Stomach smooth muscle (tissue), 2 donors: ENCODE measurements at regions not wholly inside any gene's neighbourhood (a gene's known extent, or its start where the extent isn't known, plus 50 kb on each side); places are given as distances from the start of the nearest gene placed in this dataset.

ENCODE experiments used
- H3K27ac ChIP-seq: one replicate; pipeline ENCODE4 v1.7.0; 2013; ENCODE audit warnings: mild to moderate bottlenecking, low read length, inconsistent platforms
- H3K27me3 ChIP-seq, 2 donors: one replicate each; pipeline ENCODE4 v1.7.0; 2013; ENCODE audit warnings: low read length in 2 of 2; ENCODE audit not compliant: insufficient read depth in 2 of 2, control insufficient read depth in 1 of 2
- H3K36me3 ChIP-seq, 2 donors: one replicate each; pipeline ENCODE4 v1.7.0; 2013; ENCODE audit warnings: low read length in 2 of 2; ENCODE audit not compliant: control insufficient read depth in 2 of 2, insufficient read depth in 2 of 2
- H3K4me1 ChIP-seq: one replicate; pipeline ENCODE4 v1.7.0; 2013; ENCODE audit warnings: low read length; ENCODE audit not compliant: control insufficient read depth, insufficient read depth
- H3K4me3 ChIP-seq, 2 donors: one replicate each; pipeline ENCODE4 v1.7.0; 2013; ENCODE audit warnings: low read length in 2 of 2
- H3K9ac ChIP-seq, 2 donors: one replicate each; pipeline ENCODE4 v1.7.0; 2013; ENCODE audit warnings: low read length in 2 of 2, mild to moderate bottlenecking in 1 of 2
- H3K9me3 ChIP-seq, 2 donors: one replicate each; pipeline ENCODE4 v1.7.0; 2013; ENCODE audit warnings: low read length in 2 of 2; ENCODE audit not compliant: control insufficient read depth in 2 of 2
- donor health status: healthy.
- donor health status: Pancreatic carcinoma.

DNA sequence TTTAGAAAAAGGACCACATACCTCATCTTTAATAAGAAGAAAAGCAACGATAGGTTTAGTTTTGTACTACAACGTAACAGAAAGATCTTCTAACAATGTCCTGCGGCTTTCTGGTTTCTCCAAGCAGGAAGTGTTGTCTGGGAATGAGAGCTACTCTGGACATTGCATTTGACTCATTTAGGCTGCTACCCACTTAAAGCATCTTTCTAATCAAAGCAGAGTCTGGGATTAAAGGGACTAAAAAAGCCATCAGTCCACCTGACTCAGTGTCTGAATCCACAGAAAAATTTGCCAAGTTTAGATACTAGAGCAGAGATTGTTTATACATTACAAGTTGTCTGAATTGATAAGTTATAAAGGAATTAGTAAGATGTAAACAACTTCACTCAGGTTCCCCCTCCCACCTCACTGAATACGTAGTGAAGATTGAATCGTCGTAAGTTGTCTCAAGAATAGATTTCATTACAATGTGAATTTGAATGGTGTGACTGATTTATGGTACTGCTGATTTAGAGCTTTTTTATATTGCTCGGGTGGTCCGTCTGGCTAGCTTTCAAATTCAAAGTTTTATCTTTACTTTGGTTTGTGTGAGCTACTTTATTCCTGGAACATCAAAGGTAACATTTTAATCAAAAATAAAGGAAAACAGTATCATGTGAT is 70.2 kb upstream of the SMIM21 start:
- Histone ChIP-seq H3K9me3 (no peaks in the 10 kb centered on the region), H3K36me3 (no peaks in the 10 kb centered on the region), H3K27me3 (no peaks in the 10 kb centered on the region), H3K27ac (no peak overlapping the region), H3K9ac (no peak overlapping the region), H3K4me3 (no peak overlapping the region), H3K4me1 (no peaks in the 10 kb centered on the region)

GRCh38 chr18:75496151-75496550 is 68.6 kb upstream of the SMIM21 start:
- Histone ChIP-seq H3K4me3 (no peak overlapping the region), H3K9ac (no peak overlapping the region), H3K36me3 (no peaks in the 10 kb centered on the region), H3K27ac (no peak overlapping the region), H3K27me3 (no peaks in the 10 kb centered on the region), H3K4me1 (no peaks in the 10 kb centered on the region), H3K9me3 (no peaks in the 10 kb centered on the region)

GRCh38 chr18:75492852-75493251 is 65.3 kb upstream of the SMIM21 start:
- no peaks in the 10 kb centered on the region for H3K9me3 ChIP-seq
- no peak overlapping the region for H3K9ac ChIP-seq
- H3K27ac ChIP-seq = no peak overlapping the region
- H3K4me3 ChIP-seq = no peak overlapping the region
- no peaks in the 10 kb centered on the region for H3K4me1 ChIP-seq
- no peaks in the 10 kb centered on the region for H3K27me3 ChIP-seq
- H3K36me3 ChIP-seq = no peaks in the 10 kb centered on the region

- Histone ChIP-seq H3K9ac (no peak overlapping the region), H3K4me3 (no peak overlapping the region), H3K9me3 (no peaks in the 10 kb centered on the region), H3K4me1 (no peaks in the 10 kb centered on the region), H3K36me3 (no peaks in the 10 kb centered on the region), H3K27ac (no peak overlapping the region), H3K27me3 (no peaks in the 10 kb centered on the region)
Observed at GRCh38 chr18:75491361-75491760, 63.9 kb upstream of the SMIM21 start.

DNA sequence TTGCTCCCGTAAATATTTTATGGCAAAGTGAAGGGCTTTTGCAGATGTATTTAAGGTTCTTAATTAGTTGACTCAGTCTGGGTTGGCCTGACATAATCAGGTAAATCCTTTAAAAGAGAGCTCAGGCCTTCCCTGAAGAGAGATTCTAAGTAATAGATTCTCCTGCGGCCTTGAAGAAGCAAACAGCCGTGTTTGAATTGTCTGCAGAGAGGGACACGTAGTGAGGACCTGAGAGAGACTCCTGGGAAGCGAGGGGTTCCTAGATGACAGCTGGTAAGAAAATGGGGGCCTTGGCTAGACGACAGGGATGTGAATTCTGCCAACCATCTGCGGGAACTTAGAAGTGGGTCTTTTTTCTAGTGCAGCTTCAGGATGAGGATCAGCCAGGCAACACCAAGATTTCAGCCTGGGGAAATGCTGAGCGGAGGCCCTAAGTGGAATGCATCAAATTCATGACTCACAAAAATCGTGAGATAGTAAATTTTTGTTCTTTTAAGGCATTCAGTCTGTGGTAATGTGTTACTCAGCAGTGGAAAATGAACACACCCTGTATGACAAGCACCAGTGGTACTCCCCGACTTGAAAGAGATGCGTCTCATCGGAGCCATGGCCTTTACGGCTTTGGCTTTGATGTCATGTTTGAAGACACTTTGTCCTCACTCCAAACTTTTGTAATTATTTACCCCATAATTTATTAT is 62.1 kb upstream of the SMIM21 start:
- Histone ChIP-seq H3K36me3 (no peaks in the 10 kb centered on the region), H3K27me3 (no peaks in the 10 kb centered on the region), H3K4me1 (no peaks in the 10 kb centered on the region), H3K4me3 (no peak overlapping the region), H3K9me3 (no peaks in the 10 kb centered on the region), H3K27ac (no peak overlapping the region), H3K9ac (no peak overlapping the region)

DNA sequence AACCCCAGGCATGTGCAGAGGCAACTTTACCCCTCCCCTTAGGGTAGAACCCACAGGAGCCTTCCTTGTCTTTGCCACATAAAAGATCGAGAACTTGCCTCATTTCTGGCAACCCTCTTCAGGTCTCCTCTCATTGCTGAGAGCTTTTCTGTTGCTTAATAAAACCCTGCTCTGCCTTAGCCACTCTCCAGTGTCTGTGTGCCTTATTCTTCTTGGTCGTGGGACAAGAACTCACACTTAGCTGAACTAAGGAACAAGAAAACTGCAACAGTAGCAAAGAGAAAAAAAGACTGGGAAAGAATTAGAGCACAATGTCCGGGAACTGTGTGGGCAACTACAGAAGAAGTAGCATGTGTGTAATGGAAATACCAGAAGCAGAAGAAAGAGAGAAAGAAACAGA is 56.2 kb upstream of the SMIM21 start:
- H3K9ac ChIP-seq = no peak overlapping the region
- no peak overlapping the region for H3K4me3 ChIP-seq
- H3K27me3 ChIP-seq = no peaks in the 10 kb centered on the region
- H3K27ac ChIP-seq = no peak overlapping the region
- no peaks in the 10 kb centered on the region for H3K36me3 ChIP-seq
- H3K4me1 ChIP-seq = no peaks in the 10 kb centered on the region
- peaks cover 2 to 5% of the 10 kb centered on the region in 2 donors for H3K9me3 ChIP-seq

DNA sequence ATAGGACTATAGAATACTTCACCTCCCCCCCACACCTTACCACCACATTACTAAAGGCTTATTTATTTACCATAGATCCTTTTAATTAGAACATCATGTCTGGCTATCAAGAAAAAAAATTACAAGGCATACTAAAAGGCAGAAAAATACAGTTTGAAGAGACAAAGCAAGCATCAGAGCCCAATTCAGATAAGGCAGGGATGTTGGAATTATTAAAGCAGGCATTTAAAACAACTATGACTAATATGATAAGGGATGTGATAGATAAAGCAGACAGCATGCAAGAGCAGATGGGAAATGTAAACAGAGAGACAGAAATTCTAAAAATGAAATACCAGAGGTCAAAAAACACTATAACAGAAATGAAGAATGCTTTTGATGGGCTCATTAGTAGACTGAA is 55.4 kb upstream of the SMIM21 start:
- H3K27ac ChIP-seq = no peak overlapping the region
- peaks cover 2 to 5% of the 10 kb centered on the region in 2 donors for H3K9me3 ChIP-seq
- H3K4me1 ChIP-seq = no peaks in the 10 kb centered on the region
- no peaks in the 10 kb centered on the region for H3K27me3 ChIP-seq
- no peaks in the 10 kb centered on the region for H3K36me3 ChIP-seq
- H3K4me3 ChIP-seq = no peak overlapping the region
- H3K9ac ChIP-seq = no peak overlapping the region

- H3K9me3 ChIP-seq = peaks cover 2 to 5% of the 10 kb centered on the region in 2 donors
- H3K27ac ChIP-seq = no peak overlapping the region
- no peak overlapping the region for H3K4me3 ChIP-seq
- no peak overlapping the region for H3K9ac ChIP-seq
- H3K27me3 ChIP-seq = no peaks in the 10 kb centered on the region
- H3K4me1 ChIP-seq = no peaks in the 10 kb centered on the region
- no peaks in the 10 kb centered on the region for H3K36me3 ChIP-seq
Observed at GRCh38 chr18:75480487-75480886, 53.0 kb upstream of the SMIM21 start.

GRCh38 chr18:75478996-75479880 is 51.7 kb upstream of the SMIM21 start:
- H3K27me3 ChIP-seq = no peaks in the 10 kb centered on the region
- H3K27ac ChIP-seq = no peak overlapping the region
- peaks cover 2 to 5% of the 10 kb centered on the region in 2 donors for H3K9me3 ChIP-seq
- H3K4me3 ChIP-seq = no peak overlapping the region
- H3K36me3 ChIP-seq = no peaks in the 10 kb centered on the region
- no peak overlapping the region for H3K9ac ChIP-seq
- H3K4me1 ChIP-seq = no peaks in the 10 kb centered on the region

DNA sequence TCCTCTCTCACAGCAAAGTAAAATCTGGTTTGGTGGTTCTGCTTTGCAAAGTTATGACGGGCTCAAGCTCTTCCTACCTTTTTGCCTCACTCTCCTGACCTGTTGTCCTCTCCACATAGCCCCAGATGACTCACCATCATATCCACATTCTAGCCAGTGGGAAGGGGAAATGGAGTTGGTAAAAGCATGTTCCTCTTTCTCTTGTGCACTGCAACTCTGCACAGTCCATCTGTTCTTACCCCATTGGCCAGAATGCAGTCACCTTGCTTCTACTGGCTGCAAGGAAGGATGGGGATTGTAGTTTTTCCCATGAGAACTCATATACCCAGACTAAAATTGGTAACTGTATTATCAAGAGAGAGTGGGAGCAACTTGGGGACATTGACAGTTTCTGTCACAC is 50.4 kb upstream of the SMIM21 start:
- Histone ChIP-seq H3K4me3 (no peak overlapping the region), H3K27me3 (no peaks in the 10 kb centered on the region), H3K4me1 (no peaks in the 10 kb centered on the region), H3K27ac (no peak overlapping the region), H3K9me3 (no peaks in the 10 kb centered on the region), H3K36me3 (no peaks in the 10 kb centered on the region), H3K9ac (no peak overlapping the region)
